Esophagus (tissue), 2 donors: ENCODE measurements at regions not wholly inside any gene's neighbourhood (a gene's known extent, or its start where the extent isn't known, plus 50 kb on each side); places are given as distances from the start of the nearest gene placed in this dataset.
"Not testable (repeated sequence)": the region's sequence is repeated elsewhere in the genome, so short reads cannot be mapped to it uniquely, and the experiment has no call there.

Experiments
- H3K27ac ChIP-seq, 2 donors: one replicate each; pipeline ENCODE4 v1.5.1; 2013; ENCODE audit warnings: low read depth in 2 of 2, mild to moderate bottlenecking in 2 of 2, inconsistent platforms in 1 of 2, low read length in 1 of 2, moderate library complexity in 1 of 2
- H3K27me3 ChIP-seq, 2 donors: one replicate each; pipeline ENCODE4 v1.6.1; 2013; ENCODE audit warnings: low read length in 2 of 2, control low read depth in 1 of 2, mild to moderate bottlenecking in 1 of 2; ENCODE audit not compliant: insufficient read depth in 2 of 2, control insufficient read depth in 1 of 2
- H3K36me3 ChIP-seq, 2 donors: one replicate each; pipeline ENCODE4 v1.6.1; 2013; ENCODE audit warnings: low read length in 1 of 2; ENCODE audit not compliant: control insufficient read depth in 2 of 2, insufficient read depth in 2 of 2
- H3K4me1 ChIP-seq, 2 donors: one replicate each; pipeline ENCODE4 v1.6.1; 2013; ENCODE audit warnings: low read length in 1 of 2; ENCODE audit not compliant: control insufficient read depth in 2 of 2, insufficient read depth in 2 of 2
- H3K4me3 ChIP-seq, 2 donors: one replicate each; pipeline ENCODE4 v1.5.1; 2013; ENCODE audit warnings: low read length in 2 of 2, mild to moderate bottlenecking in 2 of 2, low read depth in 1 of 2, moderate library complexity in 1 of 2
- H3K9me3 ChIP-seq, 2 donors: one replicate each; pipeline ENCODE4 v1.6.1; 2013; ENCODE audit warnings: mild to moderate bottlenecking in 2 of 2, low read depth in 1 of 2, low read length in 1 of 2, moderate library complexity in 1 of 2; ENCODE audit not compliant: control insufficient read depth in 2 of 2, insufficient read depth in 1 of 2
- WGBS, 2 donors: extraction: QIAGEN DNeasy Blood & Tissue Kit; methylation state at CpG; one replicate each; pipeline ENCODE4 v1.1.7; 2013; 5-methylcytosine and 5-hydroxymethylcytosine counted together
- donor health status: healthy with polysubstance abuse.
- donor health status: Bipolar disorder and iron deficiency.

DNA sequence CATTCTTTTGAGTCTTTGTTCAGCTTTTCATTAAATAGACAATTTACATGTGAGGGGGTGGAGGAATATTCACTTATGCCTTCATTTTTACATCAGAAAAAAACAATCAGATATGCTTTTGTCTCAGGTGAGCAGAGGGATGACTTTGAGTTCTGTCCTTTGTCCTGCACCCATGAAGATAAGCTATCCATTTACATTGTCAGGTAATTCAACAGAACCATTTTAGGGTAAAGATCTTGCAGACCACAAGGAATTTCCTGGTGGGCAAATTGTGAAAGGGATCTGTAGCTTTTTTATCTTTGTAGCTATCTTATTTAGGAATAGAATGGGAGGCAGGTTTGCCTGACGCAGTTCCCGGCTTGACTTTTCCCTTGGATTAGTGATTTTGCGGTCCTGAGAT, 242.7 kb upstream of the IRF2BP2 start:
- no peak overlapping the region for H3K27ac ChIP-seq
- no peaks in the 10 kb centered on the region for H3K9me3 ChIP-seq
- no peaks in the 10 kb centered on the region for H3K36me3 ChIP-seq
- H3K4me1 ChIP-seq: no peaks in the 10 kb centered on the region
- H3K27me3 ChIP-seq: no peaks in the 10 kb centered on the region
- H3K4me3 ChIP-seq: no peak overlapping the region
- WGBS, 2 donors: 97 to 99% methylated on average over 3 of the region's 3 CpGs

DNA sequence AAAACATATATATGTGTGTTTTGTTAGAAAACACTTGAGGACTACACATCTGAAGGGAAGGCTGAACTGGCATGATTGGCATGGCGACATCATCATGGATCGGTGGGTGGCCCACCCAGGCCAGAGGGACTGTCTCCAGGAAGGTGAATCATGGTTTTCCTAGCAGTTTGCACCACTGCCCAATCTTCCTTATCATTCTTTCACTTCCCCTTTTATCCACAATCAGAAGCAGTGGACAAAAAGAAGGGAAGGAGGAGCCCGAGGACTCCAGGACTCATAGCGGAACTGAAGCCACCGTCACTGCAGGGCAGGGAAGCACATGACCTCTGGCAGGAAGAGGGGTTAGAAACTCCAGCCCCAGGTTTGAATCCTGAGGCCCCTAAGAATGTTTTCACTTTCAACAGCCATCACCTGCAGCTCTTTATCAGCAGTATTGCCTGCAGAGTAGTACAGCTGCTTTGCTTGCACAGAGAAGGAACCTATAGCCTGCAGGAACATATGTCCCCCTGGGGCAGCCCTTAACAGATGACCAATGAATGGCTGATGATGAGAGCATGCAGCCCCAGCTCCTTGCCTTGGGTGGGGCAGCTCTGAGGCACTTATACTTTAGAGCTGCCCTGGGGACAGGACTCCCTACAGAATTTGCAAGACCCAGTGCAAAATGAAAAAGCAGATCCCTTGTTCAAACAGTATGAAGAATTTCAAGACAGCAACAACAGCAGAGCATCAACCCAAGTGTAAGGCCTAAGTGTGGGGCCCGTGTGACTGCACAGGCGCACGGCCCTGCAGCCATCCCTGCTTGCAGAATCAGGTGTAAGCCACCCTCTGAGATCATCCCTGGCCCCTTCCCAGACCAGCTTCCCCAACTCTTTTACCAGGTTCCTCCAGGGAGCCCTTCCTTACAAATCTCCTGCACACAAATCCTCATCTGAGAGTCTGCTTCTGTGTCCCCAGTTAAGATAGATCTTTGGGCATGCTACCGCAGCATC, 241.8 kb upstream of the IRF2BP2 start:
- Histone ChIP-seq H3K4me3 (no peak overlapping the region), H3K27me3 (no peaks in the 10 kb centered on the region), H3K9me3 (no peaks in the 10 kb centered on the region), H3K36me3 (no peaks in the 10 kb centered on the region), H3K4me1 (no peaks in the 10 kb centered on the region), H3K27ac (no peak overlapping the region)
- 74 to 76% methylated on average over 9 of the region's 9 CpGs for WGBS, 2 donors

DNA sequence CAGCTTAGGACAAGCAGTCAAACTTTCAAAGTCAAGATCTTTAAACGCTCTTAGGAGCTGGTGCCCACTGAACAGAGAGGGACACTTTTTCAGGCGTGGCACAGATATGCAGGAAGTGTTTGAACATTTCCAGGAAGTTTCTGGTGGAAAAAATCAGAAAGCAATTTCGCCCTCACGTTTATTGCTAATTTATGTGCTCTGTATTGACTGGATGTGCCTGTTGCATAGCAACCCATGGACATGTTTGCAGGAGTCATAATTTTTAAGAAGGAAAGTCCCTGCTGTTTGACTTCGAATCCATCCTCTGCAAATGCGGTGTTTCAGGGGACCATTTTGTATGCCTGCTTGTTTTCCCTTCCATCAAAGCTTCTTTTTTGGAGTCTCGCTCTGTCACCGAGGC, 239.9 kb upstream of the IRF2BP2 start:
- Histone ChIP-seq H3K4me3 (no peak overlapping the region), H3K4me1 (no peaks in the 10 kb centered on the region), H3K9me3 (no peaks in the 10 kb centered on the region), H3K27ac (no peak overlapping the region), H3K36me3 (no peaks in the 10 kb centered on the region), H3K27me3 (no peaks in the 10 kb centered on the region)
- WGBS, 2 donors: 72 to 78% methylated on average over 8 of the region's 8 CpGs

DNA sequence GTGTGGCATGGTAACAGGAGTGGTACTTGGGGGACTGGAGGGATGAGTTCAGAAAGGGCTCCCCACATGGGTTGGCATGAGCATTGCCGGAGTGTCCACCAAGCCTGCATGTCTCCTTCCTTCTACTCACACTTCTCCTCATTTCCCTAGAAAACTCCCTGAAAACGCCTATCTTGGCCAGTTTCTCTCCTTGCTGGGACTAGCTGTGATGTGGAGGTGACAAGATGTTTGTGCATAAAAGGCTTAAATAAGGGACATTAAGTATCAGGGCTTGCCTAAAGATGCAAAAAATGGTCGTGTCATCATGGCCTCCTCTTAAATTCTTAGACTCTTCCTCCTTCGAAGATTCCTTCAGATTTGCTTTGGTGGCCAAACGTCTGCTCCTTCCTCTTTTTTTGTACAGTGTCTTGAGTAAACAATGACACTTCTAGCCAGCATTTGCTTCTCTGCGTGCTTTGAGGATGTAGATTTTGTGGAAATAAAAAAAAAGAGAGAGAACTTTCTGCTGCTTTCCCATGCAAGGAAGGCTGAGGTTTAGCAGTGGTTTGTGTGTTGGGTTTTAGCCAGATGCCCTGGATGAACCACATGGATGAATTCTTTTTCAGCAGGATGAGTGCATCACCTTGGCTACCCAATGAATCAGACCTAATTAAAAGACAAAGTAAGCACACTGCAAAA, 239.1 kb upstream of the IRF2BP2 start:
- no peaks in the 10 kb centered on the region for H3K36me3 ChIP-seq
- H3K4me3 ChIP-seq: no peak overlapping the region
- no peaks in the 10 kb centered on the region for H3K9me3 ChIP-seq
- no peaks in the 10 kb centered on the region for H3K4me1 ChIP-seq
- H3K27me3 ChIP-seq: no peaks in the 10 kb centered on the region
- WGBS, 2 donors: 63 to 66% methylated on average over 6 of the region's 6 CpGs
- peak overlapping the region in 1 of 2 donors; percentile 6 for H3K27ac ChIP-seq

DNA sequence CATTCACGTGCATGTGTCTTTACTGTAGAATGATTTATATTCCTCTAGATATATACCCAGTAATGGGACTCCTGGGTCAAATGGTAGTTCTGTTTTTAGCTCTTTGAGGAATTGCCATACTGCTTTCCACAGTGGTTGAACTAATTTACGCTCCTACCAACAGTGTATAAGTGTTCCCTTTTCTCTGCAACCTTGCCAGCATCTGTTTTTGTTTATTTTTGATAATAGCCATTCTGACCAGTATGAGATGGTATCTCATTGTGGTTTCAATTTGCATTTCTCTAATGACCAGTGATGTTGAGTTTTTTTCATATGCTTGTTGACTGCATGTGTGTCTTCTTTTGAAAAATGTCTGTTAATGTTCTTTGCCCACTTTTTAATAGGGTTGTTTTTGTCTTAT, 236.8 kb upstream of the IRF2BP2 start:
- H3K4me3 ChIP-seq, H3K27me3 ChIP-seq: not testable (repeated sequence)
- 97% methylated on average over 2 of the region's 2 CpGs for WGBS, 2 donors

DNA sequence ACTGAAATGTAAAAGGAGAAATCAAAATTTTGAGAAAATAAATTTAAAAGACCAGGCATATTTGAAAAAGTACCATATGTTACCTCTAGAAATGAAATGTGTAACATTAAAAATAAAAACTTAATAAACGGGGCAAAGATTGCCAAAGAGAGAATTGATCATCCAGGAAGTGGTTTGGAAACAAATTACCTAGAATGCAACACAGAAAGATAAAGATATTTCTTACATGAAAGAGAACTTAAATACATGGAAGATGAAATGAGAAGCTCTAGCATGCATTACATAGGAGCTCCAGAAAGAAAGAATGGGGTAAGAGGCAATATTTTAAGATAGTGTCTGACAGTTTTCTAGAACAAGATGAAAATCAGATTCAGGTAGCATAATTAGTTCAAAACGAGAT, 235.9 kb upstream of the IRF2BP2 start:
- no peak overlapping the region for H3K27ac ChIP-seq
- WGBS, 2 donors: 72 to 79% methylated on average over 2 of the region's 2 CpGs

More for the DNA sequence above, 236.8 kb upstream of the IRF2BP2 start:
- not testable (repeated sequence) for H3K36me3 ChIP-seq, H3K9me3 ChIP-seq, H3K4me1 ChIP-seq, H3K27ac ChIP-seq

GRCh38 chr1:234845097-234845660, 235.2 kb upstream of the IRF2BP2 start:
- no peak overlapping the region for H3K4me3 ChIP-seq
- 67 to 72% methylated on average over 5 of the region's 5 CpGs for WGBS, 2 donors
- peaks cover 2 to 5% of the 10 kb centered on the region in 2 donors for H3K4me1 ChIP-seq
- no peaks in the 10 kb centered on the region for H3K27me3 ChIP-seq
- no peaks in the 10 kb centered on the region for H3K9me3 ChIP-seq
- H3K36me3 ChIP-seq: no peaks in the 10 kb centered on the region
- H3K27ac ChIP-seq: no peak overlapping the region

More for the DNA sequence above, 235.9 kb upstream of the IRF2BP2 start:
- Histone ChIP-seq H3K4me3 (no peak overlapping the region), H3K4me1 (peaks cover 0 to 5% of the 10 kb centered on the region in 2 donors), H3K36me3 (no peaks in the 10 kb centered on the region), H3K9me3 (no peaks in the 10 kb centered on the region), H3K27me3 (no peaks in the 10 kb centered on the region)

- Histone ChIP-seq H3K4me3 (no peak overlapping the region), H3K27ac (no peak overlapping the region), H3K4me1 (peaks cover 2 to 5% of the 10 kb centered on the region in 2 donors), H3K9me3 (no peaks in the 10 kb centered on the region), H3K36me3 (no peaks in the 10 kb centered on the region), H3K27me3 (no peaks in the 10 kb centered on the region)
- WGBS, 2 donors: 72 to 74% methylated on average over 7 of the region's 7 CpGs
Observed at GRCh38 chr1:234844479-234845031, 234.6 kb upstream of the IRF2BP2 start.

DNA sequence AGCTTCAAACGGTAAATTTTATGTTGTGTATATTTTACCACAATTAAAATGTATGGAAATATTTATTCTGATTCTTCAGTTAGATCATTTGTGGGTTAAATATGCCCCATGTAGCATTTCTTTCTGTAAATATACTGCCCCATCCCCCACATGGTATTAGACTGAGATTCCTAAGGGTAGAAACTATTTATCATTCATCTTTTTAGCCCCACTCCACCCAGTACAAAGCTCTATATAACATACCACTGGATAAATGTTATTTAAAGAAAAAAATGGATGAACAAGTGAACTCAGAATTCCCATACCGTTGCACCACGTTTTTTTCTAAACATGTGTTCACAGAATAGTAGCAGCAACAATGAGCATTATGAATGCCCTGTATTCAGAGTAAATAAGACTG, 234.0 kb upstream of the IRF2BP2 start:
- no peak overlapping the region for H3K27ac ChIP-seq
- no peaks in the 10 kb centered on the region for H3K9me3 ChIP-seq
- peaks cover 2 to 5% of the 10 kb centered on the region in 2 donors for H3K4me1 ChIP-seq
- no peak overlapping the region for H3K4me3 ChIP-seq
- WGBS, 2 donors: 58 to 59% methylated on average over 3 of the region's 3 CpGs
- no peaks in the 10 kb centered on the region for H3K36me3 ChIP-seq
- no peaks in the 10 kb centered on the region for H3K27me3 ChIP-seq
